GM18520 (cell line): ENCODE measurements at regions not wholly inside any gene's neighbourhood (a gene's known extent, or its start where the extent isn't known, plus 50 kb on each side); places are given as distances from the start of the nearest gene placed in this dataset.
"Not testable (repeated sequence)": the region's sequence is repeated elsewhere in the genome, so short reads cannot be mapped to it uniquely, and the experiment has no call there.

ENCODE experiments used
- ATAC-seq: cut with Tn5 transposase; IDR thresholded peaks from one replicate; pipeline ENCODE4 v1.9.1; 2021; ENCODE audit not compliant: unreplicated experiment

GRCh38 chr2:23029951-23030350 lies 355.0 kb upstream of the KLHL29 start:
- ATAC-seq, result no peak

- ATAC-seq, result no peak
These were observed 350.0 kb upstream of the KLHL29 start for GRCh38 chr2:23034996-23035395.

DNA sequence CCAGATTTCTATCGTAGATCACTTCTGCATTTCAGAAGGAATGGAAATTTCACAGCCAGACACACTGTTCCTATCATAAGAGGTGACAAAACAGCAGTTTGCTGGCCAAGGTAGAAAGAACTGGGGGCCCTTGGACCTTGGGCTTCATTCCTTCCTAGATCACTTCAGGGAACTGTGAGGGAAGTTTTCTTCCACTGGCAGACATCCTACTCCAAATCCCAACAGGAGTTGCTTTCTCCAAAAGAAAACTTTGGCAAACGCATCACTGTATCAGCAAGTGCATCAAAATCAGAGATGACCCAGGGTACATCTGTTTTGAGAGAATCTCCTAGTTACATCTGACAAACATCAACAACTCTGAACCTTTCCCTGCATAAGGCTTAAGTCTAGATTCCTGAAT lies 348.4 kb upstream of the KLHL29 start:
- ATAC-seq, result no peak

DNA sequence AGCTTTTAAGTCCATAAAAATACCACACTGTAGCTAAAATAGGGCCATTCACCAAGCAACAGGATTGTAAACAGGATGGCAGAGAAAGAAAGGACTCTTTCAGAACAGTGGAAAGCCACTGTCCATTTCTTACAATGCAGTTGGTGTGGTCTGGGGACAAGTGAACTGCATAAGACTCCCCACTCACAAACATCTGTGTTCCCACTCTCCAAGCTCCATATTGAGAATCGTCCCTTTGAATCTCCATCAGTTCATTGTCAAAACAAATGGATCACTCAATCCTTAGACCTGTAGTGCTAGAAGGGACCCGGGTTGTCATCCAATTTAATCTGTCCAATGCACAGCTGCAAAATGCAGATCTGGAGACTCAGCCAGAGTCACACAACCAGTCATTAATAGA lies 347.4 kb upstream of the KLHL29 start:
- ATAC-seq, result no peak

DNA sequence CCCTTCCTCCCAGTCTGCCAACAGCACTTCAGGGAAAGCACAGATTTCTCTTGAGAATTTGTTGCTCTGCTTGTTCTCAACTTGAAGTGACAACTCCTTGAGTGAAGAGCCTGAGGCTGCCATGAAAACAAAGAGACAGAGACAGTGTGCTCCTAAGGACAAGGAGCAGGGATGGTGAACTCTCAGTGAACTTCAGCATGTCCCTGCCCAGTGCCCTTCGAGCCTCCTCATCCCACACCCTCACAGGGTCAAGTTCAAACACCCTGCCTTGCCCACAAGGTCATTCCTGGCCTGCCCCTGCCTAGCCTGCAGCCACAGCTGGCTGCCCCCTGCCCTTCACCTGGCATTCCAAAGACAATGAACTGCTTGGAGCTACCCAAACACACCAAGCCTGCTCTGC lies 343.5 kb upstream of the KLHL29 start:
- ATAC-seq, result no peak

GRCh38 chr2:23042216-23042906 lies 342.6 kb upstream of the KLHL29 start:
- ATAC-seq, result no peak

GRCh38 chr2:23050388-23050787 lies 334.6 kb upstream of the KLHL29 start:
- no peak for ATAC-seq

- ATAC-seq, result no peak
These were observed 331.4 kb upstream of the KLHL29 start for GRCh38 chr2:23053601-23054000.

DNA sequence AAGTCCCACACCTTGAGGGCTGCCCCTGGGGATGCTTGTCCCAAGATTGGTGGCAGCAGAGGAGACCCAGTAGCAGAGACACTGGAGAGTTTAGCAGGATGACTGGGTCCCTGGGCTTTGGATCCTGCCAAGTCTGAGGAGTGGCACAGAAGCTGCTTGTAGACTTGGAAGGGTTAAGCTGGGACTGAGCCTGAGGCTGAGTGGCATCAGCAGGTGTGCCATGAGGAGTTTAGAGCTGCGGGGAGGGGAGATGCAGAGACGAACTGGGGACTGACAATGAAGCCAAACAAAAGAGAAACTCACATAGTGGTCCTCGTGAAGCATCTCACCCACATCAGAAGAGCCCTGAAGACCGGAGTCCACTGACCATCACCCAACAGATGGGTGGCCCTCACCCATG lies 329.7 kb upstream of the KLHL29 start:
- ATAC-seq, result no peak

DNA sequence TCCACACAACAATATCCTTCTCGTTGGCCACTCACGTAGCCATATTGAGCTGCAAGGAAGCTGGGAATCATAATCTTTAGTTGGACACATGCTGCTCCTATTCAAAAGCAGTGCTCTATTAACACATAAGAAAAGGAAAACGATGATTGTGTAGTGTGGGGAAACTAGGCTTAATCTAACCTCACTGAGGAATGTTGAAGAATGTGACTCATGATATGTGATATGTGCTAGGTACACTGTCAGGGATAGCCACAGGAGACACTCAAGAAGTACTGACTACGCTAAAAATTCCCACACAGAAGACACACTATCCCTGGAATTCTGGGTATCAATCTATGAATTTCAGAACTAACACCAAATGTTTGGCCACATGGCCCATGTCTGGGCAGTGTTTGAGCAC lies 328.1 kb upstream of the KLHL29 start:
- not testable (repeated sequence) for ATAC-seq

DNA sequence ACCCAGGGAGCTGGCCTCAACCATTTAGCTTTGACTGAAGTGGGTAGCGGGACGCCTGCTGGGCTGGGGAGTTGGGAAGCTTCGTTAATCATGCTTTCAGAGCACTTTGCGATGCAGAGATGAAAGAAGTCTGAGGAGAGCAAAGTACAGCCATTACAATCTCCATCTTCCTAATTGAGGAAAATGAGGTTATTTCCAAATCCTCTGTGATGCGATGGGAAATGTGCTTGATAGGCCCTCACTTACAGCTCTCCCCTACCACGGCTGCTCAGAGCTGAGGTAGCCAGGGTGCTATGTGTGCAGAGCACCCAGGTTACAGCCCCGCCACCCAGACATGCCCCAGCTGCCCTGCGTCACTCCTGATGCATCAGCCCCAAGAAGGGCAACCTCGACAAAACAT lies 326.5 kb upstream of the KLHL29 start:
- no peak for ATAC-seq

- no peak for ATAC-seq
These were observed 319.8 kb upstream of the KLHL29 start for GRCh38 chr2:23065210-23065609.

- ATAC-seq, result no peak
These were observed 319.0 kb upstream of the KLHL29 start for GRCh38 chr2:23065936-23066335.

GRCh38 chr2:23066686-23067085 lies 318.3 kb upstream of the KLHL29 start:
- ATAC-seq, result no peak

- ATAC-seq, result no peak
These were observed 315.8 kb upstream of the KLHL29 start for GRCh38 chr2:23069156-23069555.

DNA sequence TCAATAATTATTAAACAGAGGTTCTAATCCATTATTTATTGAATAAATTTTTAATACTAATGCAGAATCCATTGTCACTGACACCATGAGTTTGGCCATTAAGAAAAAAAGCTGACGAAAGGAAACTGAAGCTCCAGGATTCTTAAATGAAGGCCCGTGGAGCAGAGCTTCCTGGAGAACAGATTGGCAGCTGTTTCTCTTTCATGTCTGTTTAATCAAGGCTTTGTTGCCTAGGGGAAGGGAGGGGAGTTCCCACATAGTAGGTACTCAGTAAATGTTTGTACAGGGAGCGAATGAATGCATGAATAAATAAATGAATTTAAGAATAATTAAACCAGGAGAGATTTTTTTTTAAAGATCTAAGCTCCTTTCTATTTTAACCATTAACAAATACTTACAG lies 315.1 kb upstream of the KLHL29 start:
- no peak for ATAC-seq

GRCh38 chr2:23073056-23073455 lies 311.9 kb upstream of the KLHL29 start:
- ATAC-seq, result no peak

DNA sequence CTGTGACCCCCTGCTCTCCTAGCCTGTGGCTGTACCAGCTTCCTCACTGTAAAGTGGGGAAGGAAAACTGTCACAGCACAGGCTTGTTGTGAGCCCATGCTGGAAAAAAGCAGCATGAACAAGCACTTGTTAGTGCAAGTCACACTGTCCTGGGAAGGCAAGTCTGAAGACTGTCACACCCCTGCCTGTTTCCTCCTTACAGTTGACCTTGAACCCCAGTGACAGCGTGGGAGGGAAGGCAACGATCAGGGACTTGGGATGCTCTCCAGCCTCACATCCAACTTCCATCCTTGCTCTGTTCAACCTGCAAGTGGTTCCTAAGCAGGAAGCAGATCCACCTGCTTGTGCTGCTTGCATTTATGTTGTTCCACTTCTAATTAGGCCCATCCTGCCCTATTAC lies 311.3 kb upstream of the KLHL29 start:
- ATAC-seq, result no peak

- ATAC-seq, result no peak
These were observed 307.4 kb upstream of the KLHL29 start for GRCh38 chr2:23077596-23077995.

DNA sequence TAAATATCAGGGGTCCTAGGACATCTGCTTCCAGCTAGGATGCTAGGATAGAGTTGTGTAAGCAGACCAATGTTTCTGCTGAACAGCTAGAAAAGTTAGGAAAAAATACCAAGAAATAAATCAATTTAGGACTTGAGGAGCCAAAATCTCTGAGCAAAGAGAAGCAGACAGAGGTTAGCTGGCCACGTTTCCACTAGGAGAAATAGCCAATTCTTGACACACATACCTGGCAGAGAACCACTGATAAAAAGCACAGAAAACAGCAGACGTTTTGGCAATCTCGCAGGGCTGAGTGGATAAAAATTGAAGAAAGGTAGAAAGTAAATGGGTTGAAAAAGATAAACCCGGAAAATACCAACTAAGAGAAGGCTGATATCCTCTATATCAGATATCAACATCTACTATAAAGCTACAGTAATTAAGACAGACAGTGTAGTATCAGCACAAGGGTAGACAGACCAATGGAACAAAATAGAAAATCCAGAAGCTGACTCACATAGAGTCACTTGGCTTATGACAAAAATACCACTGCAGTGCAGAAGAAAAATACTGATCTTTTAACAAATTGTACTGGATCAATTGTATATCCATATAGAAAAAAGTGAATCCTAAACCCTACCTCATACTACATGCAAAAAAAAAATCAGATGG lies 306.1 kb upstream of the KLHL29 start:
- no peak for ATAC-seq

DNA sequence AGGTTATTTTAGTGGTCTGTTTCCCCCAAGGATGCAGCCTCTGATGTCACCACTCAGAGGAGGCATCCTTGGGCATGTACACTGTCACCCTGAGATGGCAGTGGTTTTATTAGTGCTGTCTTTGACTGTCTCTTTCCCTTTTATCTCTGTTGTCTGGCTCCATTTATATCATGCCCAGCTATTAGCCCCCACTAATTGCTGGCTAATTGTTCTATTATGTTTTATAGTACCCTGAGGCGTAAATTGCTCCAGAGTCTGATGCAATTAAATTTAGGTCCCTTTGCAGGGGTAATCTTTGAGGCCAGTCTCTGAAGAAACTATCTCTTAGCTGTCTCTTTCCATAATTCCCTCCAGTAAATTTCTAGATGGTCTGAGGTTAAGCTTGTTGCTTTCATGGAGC lies 301.0 kb upstream of the KLHL29 start:
- ATAC-seq, result no peak

DNA sequence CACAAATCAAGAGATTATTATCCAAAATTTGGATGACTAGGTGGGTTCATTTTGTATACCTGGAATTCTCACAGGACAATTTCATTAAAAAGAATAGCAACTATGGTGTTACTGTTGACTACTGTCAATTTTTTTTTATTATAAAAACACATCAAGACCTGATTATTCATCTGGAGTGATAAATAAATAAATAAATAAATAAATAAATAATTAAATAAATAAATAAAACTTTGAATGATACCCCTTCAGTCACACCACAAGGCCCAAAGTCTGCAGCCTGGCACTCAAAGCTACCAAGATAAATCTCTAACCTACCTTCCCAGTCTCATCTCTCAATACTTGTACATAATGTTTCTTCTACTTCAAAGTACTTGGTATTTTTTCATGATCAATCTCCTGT lies 294.0 kb upstream of the KLHL29 start:
- ATAC-seq, result no peak

DNA sequence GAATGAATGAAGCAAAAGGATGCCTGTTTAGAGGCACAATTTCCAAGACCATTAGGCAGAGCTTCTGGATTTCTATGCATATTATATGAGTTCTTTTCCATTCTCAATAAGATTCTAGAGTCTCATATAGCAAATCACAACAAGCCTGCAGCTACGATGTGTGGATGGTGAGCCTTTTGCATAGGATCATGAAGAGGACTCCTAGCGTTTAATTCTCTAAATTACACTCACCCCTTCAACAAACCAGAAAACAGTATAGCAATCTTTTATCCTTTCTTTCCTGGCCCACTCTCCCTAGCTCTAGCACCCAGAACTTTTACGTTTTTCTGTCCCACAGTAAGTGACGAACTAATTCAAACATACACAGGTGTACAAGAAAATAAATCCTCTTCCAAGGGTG lies 293.1 kb upstream of the KLHL29 start:
- no peak for ATAC-seq
